Uterus (tissue), 3 donors: ENCODE measurements at regions not wholly inside any gene's neighbourhood (a gene's known extent, or its start where the extent isn't known, plus 50 kb on each side); places are given as distances from the start of the nearest gene placed in this dataset.

Source experiments
- DNase-seq, 2 donors: peaks; one replicate each; pipeline ENCODE4 v3.0.0-alpha.2; 2019 to 2020
- H3K27ac ChIP-seq, 2 donors: fragments of 200-600 bp; sonication (generic); 1 replicate in 1 of 2; 2 replicates in 1 of 2; pipeline ENCODE4 v1.5.1; 2016 to 2018
- H3K27me3 ChIP-seq, 2 donors: fragments of 200-600 bp; sonication (generic); one replicate each; pipeline ENCODE4 v1.5.1; 2018 to 2019; ENCODE audit warnings: control low read depth in 1 of 2
- H3K36me3 ChIP-seq, 2 donors: fragments of 200-600 bp; sonication (generic); one replicate each; pipeline ENCODE4 v1.5.1; 2019; ENCODE audit warnings: control low read depth in 1 of 2
- H3K4me1 ChIP-seq, 2 donors: fragments of 200-600 bp; sonication (generic); one replicate each; pipeline ENCODE4 v1.5.1; 2018 to 2019; ENCODE audit warnings: control low read depth in 1 of 2
- H3K4me3 ChIP-seq, 2 donors: fragments of 200-600 bp; sonication (generic); 1 replicate in 1 of 2; 2 replicates in 1 of 2; pipeline ENCODE4 v1.5.1; 2018 to 2019; ENCODE audit warnings: mild to moderate bottlenecking in 1 of 2
- H3K9me3 ChIP-seq, 2 donors: fragments of 200-600 bp; sonication (generic); one replicate each; pipeline ENCODE4 v1.5.1; 2019; ENCODE audit warnings: control low read depth in 1 of 2
- CTCF ChIP-seq, 4 experiments: fragments of 200-600 bp in 2 of 4; fragments of 450-650 bp in 2 of 4; sonication (generic) in 2 of 4; IDR thresholded peaks; one replicate each; pipeline ENCODE4 v1.5.1; 2016 to 2019; ENCODE audit warnings: antibody characterized with exemption in 4 of 4, mild to moderate bottlenecking in 2 of 4, moderate library complexity in 1 of 4
- POLR2A ChIP-seq, 2 donors: fragments of 450-650 bp; IDR thresholded peaks; one replicate each; pipeline ENCODE4 v1.6.1; 2016; ENCODE audit warnings: antibody characterized with exemption in 2 of 2, mild to moderate bottlenecking in 1 of 2, moderate library complexity in 1 of 2
- intact Hi-C: fragments of 100-400 bp; cut with DNase I; formaldehyde crosslinking; loops from one replicate; pipeline ENCODE4 v1.15.1; 2023; ENCODE audit warnings: low total_unique reads
- donor health status: DM: yes; HTN: yes; CAD: no.

GRCh38 chr21:31553461-31553860 lies 106.0 kb upstream of the SOD1 start:
- Histone ChIP-seq H3K4me1 (peaks cover 0 to 6% of the 10 kb centered on the region in 2 donors), H3K4me3 (no peak overlapping the region), H3K27me3 (peaks cover 0 to 6% of the 10 kb centered on the region in 2 donors), H3K27ac (no peak overlapping the region), H3K9me3 (no peaks in the 10 kb centered on the region), H3K36me3 (no peaks in the 10 kb centered on the region)
- intact Hi-C loops, result no loop called here
- TF ChIP-seq CTCF (IDR thresholded peaks at IDR 0.05), result no peak
- TF ChIP-seq POLR2A (IDR thresholded peaks at IDR 0.05), result no peak
- DNase-seq, result no peak

GRCh38 chr21:31552826-31553225 lies 106.7 kb upstream of the SOD1 start:
- Histone ChIP-seq H3K9me3 (no peaks in the 10 kb centered on the region), H3K27me3 (peaks cover 0 to under 1% of the 10 kb centered on the region in 2 donors), H3K4me3 (no peak overlapping the region), H3K27ac (no peak overlapping the region), H3K4me1 (peaks cover 0 to 2% of the 10 kb centered on the region in 2 donors), H3K36me3 (no peaks in the 10 kb centered on the region)
- TF ChIP-seq CTCF (IDR thresholded peaks at IDR 0.05) (no peak), POLR2A (IDR thresholded peaks at IDR 0.05) (no peak)
- DNase-seq, result no peak
- intact Hi-C loops, result no loop called here

GRCh38 chr21:31550070-31550469 lies 109.4 kb upstream of the SOD1 start:
- no peak for TF ChIP-seq POLR2A (IDR thresholded peaks at IDR 0.05)
- TF ChIP-seq CTCF (IDR thresholded peaks at IDR 0.05), result no peak
- intact Hi-C loops, result no loop called here
- DNase-seq, result no peak
- Histone ChIP-seq H3K4me3 (no peak overlapping the region), H3K9me3 (no peaks in the 10 kb centered on the region), H3K27me3 (no peaks in the 10 kb centered on the region), H3K36me3 (no peaks in the 10 kb centered on the region), H3K4me1 (no peaks in the 10 kb centered on the region), H3K27ac (no peak overlapping the region)

GRCh38 chr21:31548688-31549087 lies 110.8 kb upstream of the SOD1 start:
- Histone ChIP-seq H3K27ac (no peak overlapping the region), H3K4me3 (no peak overlapping the region), H3K9me3 (no peaks in the 10 kb centered on the region), H3K36me3 (no peaks in the 10 kb centered on the region), H3K4me1 (no peaks in the 10 kb centered on the region), H3K27me3 (no peaks in the 10 kb centered on the region)
- intact Hi-C loops, result no loop called here
- DNase-seq, result no peak
- TF ChIP-seq POLR2A (IDR thresholded peaks at IDR 0.05) (no peak), CTCF (IDR thresholded peaks at IDR 0.05) (no peak)

GRCh38 chr21:31546443-31547170 lies 112.9 kb upstream of the SOD1 start:
- H3K4me3 ChIP-seq, result no peak overlapping the region
- H3K27ac ChIP-seq, result no peak overlapping the region
- intact Hi-C loops, result no loop called here
- peak in 1 of 2 donors; percentile 30 for DNase-seq
- H3K4me1 ChIP-seq, result no peaks in the 10 kb centered on the region
- no peaks in the 10 kb centered on the region for H3K9me3 ChIP-seq
- TF ChIP-seq CTCF (IDR thresholded peaks at IDR 0.05) (no peak), POLR2A (IDR thresholded peaks at IDR 0.05) (no peak)
- H3K27me3 ChIP-seq, result no peaks in the 10 kb centered on the region
- H3K36me3 ChIP-seq, result no peaks in the 10 kb centered on the region
